Naive thymus-derived CD4-positive, alpha-beta T cell (primary cell): ENCODE measurements at regions not wholly inside any gene's neighbourhood (a gene's known extent, or its start where the extent isn't known, plus 50 kb on each side); places are given as distances from the start of the nearest gene placed in this dataset.

ENCODE experiments used
- ATAC-seq: fragments of 150-1000 bp; cut with Tn5 transposase; 2 replicates; pipeline ENCODE4 v1.10.0; 2021; ENCODE audit warnings: mild to moderate bottlenecking, moderate library complexity
- CTCF ChIA-PET: fragments of 350-600 bp; sonication (Branson Sonifier 250); formaldehyde crosslinking; loops from one replicate; lab custom pipeline; 2021; ENCODE audit warnings: antibody characterized with exemption; lab: Charles Lee
- POLR2A ChIA-PET: fragments of 350-600 bp; sonication (Branson Sonifier 250); formaldehyde crosslinking; loops from one replicate; lab custom pipeline; 2021; ENCODE audit warnings: antibody characterized with exemption, inconsistent platforms; lab: Charles Lee
- DNase-seq, 9 donors: peaks; one replicate each; pipeline versions ENCODE4 v3.0.0 to v3.0.0-alpha.2; 2020 to 2022; ENCODE audit warnings: mixed read lengths in 1 of 9
- H3K27ac ChIP-seq: one replicate; pipeline ENCODE4 v1.7.0; 2013; ENCODE audit warnings: mild to moderate bottlenecking, low read depth, low read length, moderate library complexity
- H3K27me3 ChIP-seq, 2 donors: one replicate each; pipeline ENCODE4 v1.7.0; 2013; ENCODE audit warnings: low read length in 2 of 2, mild to moderate bottlenecking in 2 of 2, moderate library complexity in 2 of 2; ENCODE audit not compliant: control insufficient read depth in 2 of 2, insufficient read depth in 2 of 2
- H3K36me3 ChIP-seq, 3 experiments: 1 replicate in 2 of 3; 2 replicates in 1 of 3; pipeline ENCODE4 v1.7.0; 2013; ENCODE audit warnings: low read length in 3 of 3, mild to moderate bottlenecking in 3 of 3, moderate library complexity in 1 of 3; ENCODE audit not compliant: insufficient read depth in 3 of 3, control insufficient read depth in 2 of 3
- H3K4me1 ChIP-seq, 2 donors: one replicate each; pipeline ENCODE4 v1.7.0; 2013; ENCODE audit warnings: low read length in 2 of 2, mild to moderate bottlenecking in 2 of 2, moderate library complexity in 1 of 2; ENCODE audit not compliant: control insufficient read depth in 2 of 2, insufficient read depth in 2 of 2
- H3K4me3 ChIP-seq: 2 replicates; pipeline ENCODE4 v1.7.0; 2013; ENCODE audit warnings: mild to moderate bottlenecking, low read length
- H3K9me3 ChIP-seq, 3 experiments: 1 replicate in 2 of 3; 2 replicates in 1 of 3; pipeline ENCODE4 v1.7.0; 2013; ENCODE audit warnings: low read length in 3 of 3; ENCODE audit not compliant: control insufficient read depth in 2 of 3
- H3K27ac Mint-ChIP-seq, 9 donors: one replicate each; pipeline ENCODE4 v1.8.0; 2020 to 2022; ENCODE audit warnings: mixed read lengths in 9 of 9, mild to moderate bottlenecking in 8 of 9, moderate library complexity in 5 of 9, inconsistent platforms in 2 of 9
- H3K27me3 Mint-ChIP-seq, 5 donors: one replicate each; pipeline ENCODE4 v1.8.0; 2021 to 2022; ENCODE audit warnings: mixed read lengths in 5 of 5, mild to moderate bottlenecking in 1 of 5
- H3K36me3 Mint-ChIP-seq, 5 donors: one replicate each; pipeline ENCODE4 v1.8.0; 2020 to 2022; ENCODE audit warnings: mixed read lengths in 5 of 5, mild to moderate bottlenecking in 3 of 5, inconsistent platforms in 1 of 5
- H3K4me1 Mint-ChIP-seq, 7 donors: one replicate each; pipeline ENCODE4 v1.8.0; 2020 to 2022; ENCODE audit warnings: mixed read lengths in 7 of 7, mild to moderate bottlenecking in 3 of 7, inconsistent platforms in 1 of 7
- H3K4me3 Mint-ChIP-seq, 10 donors: one replicate each; pipeline ENCODE4 v1.8.0; 2020 to 2022; ENCODE audit warnings: mild to moderate bottlenecking in 10 of 10, mixed read lengths in 10 of 10, moderate library complexity in 6 of 10, inconsistent platforms in 2 of 10
- H3K9me3 Mint-ChIP-seq, 11 donors: one replicate each; pipeline ENCODE4 v1.8.0; 2020 to 2022; ENCODE audit warnings: mixed read lengths in 11 of 11, mild to moderate bottlenecking in 4 of 11, inconsistent platforms in 1 of 11, moderate library complexity in 1 of 11
- intact Hi-C, 2 donors: fragments of 100-400 bp; cut with micrococcal nuclease; formaldehyde crosslinking; loops; one replicate each; pipeline ENCODE4 v1.15.1; 2023

DNA sequence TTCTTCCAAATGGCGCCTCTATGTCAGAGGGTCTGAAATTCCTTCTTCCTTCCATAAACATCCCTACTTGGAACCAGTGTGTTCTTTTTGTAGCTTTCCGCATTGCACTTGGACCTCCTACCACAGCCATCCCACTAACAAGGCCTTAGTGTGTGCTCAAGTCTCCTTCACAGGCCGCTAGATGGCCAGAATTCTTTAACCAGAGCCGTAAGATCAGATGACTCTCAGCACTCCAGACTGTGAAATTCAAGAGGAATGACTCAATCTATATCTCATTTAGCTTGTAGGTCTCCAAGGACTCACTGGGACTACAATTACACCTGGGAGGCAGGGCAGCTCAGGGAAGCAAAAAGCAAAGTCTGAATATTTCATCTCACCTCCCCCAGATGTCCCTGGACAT is 298.9 kb downstream of the EIPR1 start:
- no peaks in the 10 kb centered on the region for H3K4me1 Mint-ChIP-seq
- DNase-seq = no peak
- H3K9me3 Mint-ChIP-seq = peaks cover 0 to 13% (median 5%) of the 10 kb centered on the region in 11 donors
- Histone ChIP-seq H3K4me3 (no peak overlapping the region), H3K27me3 (no peaks in the 10 kb centered on the region), H3K9me3 (no peaks in the 10 kb centered on the region), H3K4me1 (no peaks in the 10 kb centered on the region), H3K27ac (no peak overlapping the region), H3K36me3 (no peaks in the 10 kb centered on the region)
- no peak for ATAC-seq
- no peak overlapping the region for H3K27ac Mint-ChIP-seq
- intact Hi-C loops = no loop called here
- CTCF ChIA-PET = no interaction called here
- H3K27me3 Mint-ChIP-seq = peaks cover 0 to 32% (median 27%) of the 10 kb centered on the region in 5 donors
- no peak overlapping the region for H3K4me3 Mint-ChIP-seq
- peaks cover 0 to 13% (median 5%) of the 10 kb centered on the region in 5 donors for H3K36me3 Mint-ChIP-seq
- POLR2A ChIA-PET = no interaction called here

DNA sequence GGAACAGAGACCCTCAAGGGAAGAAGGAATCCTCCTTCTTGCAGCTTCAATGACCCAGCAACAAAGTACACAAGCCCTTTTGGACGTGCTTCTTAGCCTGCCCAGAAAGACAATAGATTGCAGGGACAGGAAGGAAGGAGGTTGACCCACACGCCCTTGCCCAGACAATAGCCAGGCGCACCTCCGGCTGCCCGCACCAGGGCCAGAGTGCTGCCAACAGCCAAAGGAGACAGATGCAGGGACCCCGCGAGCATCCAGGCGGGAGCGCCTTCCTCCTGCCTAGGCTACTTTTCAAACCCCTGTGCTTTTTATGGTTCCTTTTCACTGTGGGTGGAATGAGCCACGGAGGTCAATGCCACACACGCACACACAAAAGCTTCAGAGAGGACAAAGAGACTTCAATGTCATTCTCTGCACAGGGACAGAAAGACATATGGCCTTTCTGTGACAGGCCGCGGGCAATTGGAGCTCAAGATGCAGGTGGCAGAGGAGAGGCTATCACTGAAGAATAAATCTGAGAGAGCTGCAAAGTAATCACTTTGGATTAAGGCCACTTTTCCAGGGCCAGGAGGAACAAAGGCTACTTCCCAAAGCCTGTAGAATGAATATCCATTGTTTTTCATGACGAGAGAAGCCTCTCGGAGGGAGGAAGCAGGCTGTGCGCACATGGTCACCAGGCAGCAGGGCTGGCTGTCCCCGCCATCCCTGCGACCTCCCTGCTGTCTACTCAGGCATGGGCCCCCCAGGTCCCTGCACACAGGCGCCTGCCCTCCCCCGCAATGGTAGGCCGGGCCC is 300.6 kb downstream of the EIPR1 start:
- H3K4me3 ChIP-seq = no peak overlapping the region
- Mint-ChIP-seq H3K27ac (no peak overlapping the region), H3K4me3 (no peak overlapping the region), H3K27me3 (peaks cover 3 to 15% (median 10%) of the 10 kb centered on the region in 5 donors), H3K4me1 (no peaks in the 10 kb centered on the region), H3K9me3 (peaks cover 0 to 3% (median 0%) of the 10 kb centered on the region in 11 donors), H3K36me3 (peaks cover 0 to 9% (median 0%) of the 10 kb centered on the region in 5 donors)
- ATAC-seq (no peak), DNase-seq (no peak)
- intact Hi-C loops = no loop called here
- ChIA-PET POLR2A (no interaction called here), CTCF (no interaction called here)
- no peaks in the 10 kb centered on the region for H3K4me1 ChIP-seq
- H3K27me3 ChIP-seq = no peaks in the 10 kb centered on the region
- H3K36me3 ChIP-seq = no peaks in the 10 kb centered on the region
- no peaks in the 10 kb centered on the region for H3K9me3 ChIP-seq
- H3K27ac ChIP-seq = no peak overlapping the region

- no peak overlapping the region for H3K4me3 Mint-ChIP-seq
- Histone ChIP-seq H3K27me3 (no peaks in the 10 kb centered on the region), H3K36me3 (no peaks in the 10 kb centered on the region), H3K27ac (no peak overlapping the region), H3K9me3 (no peaks in the 10 kb centered on the region), H3K4me3 (no peak overlapping the region), H3K4me1 (no peaks in the 10 kb centered on the region)
- ATAC-seq (no peak), DNase-seq (no peak)
- no peak overlapping the region for H3K27ac Mint-ChIP-seq
- H3K9me3 Mint-ChIP-seq = peaks cover 0 to 3% (median 0%) of the 10 kb centered on the region in 11 donors
- peaks cover 3 to 7% (median 5%) of the 10 kb centered on the region in 5 donors for H3K27me3 Mint-ChIP-seq
- no peaks in the 10 kb centered on the region for H3K4me1 Mint-ChIP-seq
- intact Hi-C loops = no loop called here
- POLR2A ChIA-PET = no interaction called here
- CTCF ChIA-PET = no interaction called here
- peaks cover 0 to 8% (median 0%) of the 10 kb centered on the region in 5 donors for H3K36me3 Mint-ChIP-seq
These were observed 301.7 kb downstream of the EIPR1 start for GRCh38 chr2:3075991-3076340.

DNA sequence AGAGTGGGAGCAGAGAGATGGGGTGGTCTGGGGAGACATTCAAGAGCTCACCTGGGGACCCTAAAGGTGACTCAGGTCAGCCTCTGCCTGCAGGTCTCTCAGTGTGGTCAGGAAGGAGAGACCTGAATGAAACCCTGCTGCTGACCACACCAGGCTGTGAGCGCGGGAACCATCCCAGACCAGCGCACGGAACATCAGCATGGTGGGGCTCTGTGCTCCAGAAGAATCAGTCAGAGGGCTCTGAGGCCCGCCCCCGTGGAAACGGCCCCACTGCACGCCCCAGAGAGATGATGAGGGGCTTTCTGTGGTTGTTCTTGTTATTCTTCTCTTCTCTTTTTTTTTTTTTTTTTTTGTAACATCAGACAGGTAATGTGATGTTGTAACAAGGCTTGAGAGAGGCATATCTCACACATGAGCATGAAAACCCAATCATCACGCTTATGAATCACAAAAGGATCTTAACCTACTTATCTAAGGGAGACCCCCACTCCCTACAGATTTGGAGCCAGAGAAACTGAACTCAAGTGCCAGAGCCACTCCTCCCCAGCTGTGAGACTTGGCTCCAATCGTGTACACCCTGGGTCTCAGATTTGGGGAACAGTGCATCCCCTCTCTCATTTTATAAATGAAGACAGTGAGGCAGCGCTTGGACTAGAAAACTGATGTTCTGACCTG is 302.2 kb downstream of the EIPR1 start:
- Histone ChIP-seq H3K4me1 (no peaks in the 10 kb centered on the region), H3K36me3 (no peaks in the 10 kb centered on the region), H3K4me3 (no peak overlapping the region), H3K27ac (no peak overlapping the region), H3K9me3 (no peaks in the 10 kb centered on the region), H3K27me3 (no peaks in the 10 kb centered on the region)
- peaks cover 0 to 5% (median 3%) of the 10 kb centered on the region in 5 donors for H3K27me3 Mint-ChIP-seq
- DNase-seq (no peak), ATAC-seq (no peak)
- H3K4me1 Mint-ChIP-seq = no peaks in the 10 kb centered on the region
- H3K9me3 Mint-ChIP-seq = peaks cover 0 to 3% (median 0%) of the 10 kb centered on the region in 11 donors
- intact Hi-C loops = no loop called here
- no peak overlapping the region for H3K4me3 Mint-ChIP-seq
- ChIA-PET CTCF (no interaction called here), POLR2A (no interaction called here)
- no peak overlapping the region for H3K27ac Mint-ChIP-seq
- peaks cover 0 to 4% (median 0%) of the 10 kb centered on the region in 5 donors for H3K36me3 Mint-ChIP-seq

DNA sequence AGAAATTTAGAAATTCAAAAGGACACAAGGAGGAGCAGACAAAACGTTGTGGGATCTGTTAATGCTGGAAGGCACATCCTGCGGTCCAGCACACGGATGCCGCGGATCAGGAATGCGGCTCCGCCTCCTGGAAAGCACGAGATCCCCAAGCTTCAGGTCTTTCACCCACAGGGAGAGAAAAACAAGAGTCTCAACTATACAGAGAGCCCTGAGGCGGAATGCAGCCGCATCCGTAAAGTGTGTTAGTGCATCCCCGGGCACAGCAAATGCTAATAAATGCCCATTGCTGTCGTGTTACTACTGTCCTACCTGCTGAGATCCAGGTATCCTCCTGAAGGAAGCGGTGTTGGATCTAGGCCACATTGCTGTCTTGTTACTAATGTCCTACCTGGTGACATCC is 303.9 kb downstream of the EIPR1 start:
- Mint-ChIP-seq H3K36me3 (no peaks in the 10 kb centered on the region), H3K27ac (no peak overlapping the region), H3K9me3 (peaks cover 0 to 2% (median 0%) of the 10 kb centered on the region in 11 donors), H3K27me3 (peaks cover 0 to 3% (median 0%) of the 10 kb centered on the region in 5 donors), H3K4me3 (no peak overlapping the region), H3K4me1 (peaks cover 0 to 1% (median 0%) of the 10 kb centered on the region in 7 donors)
- POLR2A ChIA-PET = no interaction called here
- intact Hi-C loops = no loop called here
- H3K4me1 ChIP-seq = no peaks in the 10 kb centered on the region
- no peaks in the 10 kb centered on the region for H3K9me3 ChIP-seq
- CTCF ChIA-PET = no interaction called here
- no peak overlapping the region for H3K27ac ChIP-seq
- DNase-seq (no peak), ATAC-seq (no peak)
- no peaks in the 10 kb centered on the region for H3K36me3 ChIP-seq
- H3K27me3 ChIP-seq = no peaks in the 10 kb centered on the region
- H3K4me3 ChIP-seq = no peak overlapping the region

DNA sequence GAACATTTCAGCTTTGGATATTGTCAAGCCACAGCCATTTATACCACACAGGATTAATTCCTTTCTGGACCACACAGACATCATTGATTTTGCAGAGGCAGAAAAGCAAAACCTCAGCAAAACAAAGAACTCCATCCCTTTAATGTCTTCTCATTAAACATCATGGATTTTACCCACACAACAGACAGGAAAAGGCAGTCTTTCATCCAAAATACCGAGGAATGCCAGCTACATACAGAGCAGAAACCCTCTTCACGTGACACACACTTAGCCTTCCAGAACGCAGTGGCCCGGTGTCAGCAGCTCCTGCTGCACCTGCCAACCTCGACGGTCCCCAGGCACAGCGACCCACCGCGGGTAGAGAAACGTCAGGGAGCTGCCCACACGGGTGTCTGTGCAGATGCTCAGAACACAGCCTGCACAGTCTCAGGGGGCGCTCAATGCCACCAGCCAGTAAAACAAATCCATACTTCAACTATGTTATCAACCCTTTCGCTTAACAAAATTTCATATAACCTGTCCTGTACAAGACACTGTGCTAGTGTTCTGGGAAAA is 304.5 kb downstream of the EIPR1 start:
- Mint-ChIP-seq H3K36me3 (no peaks in the 10 kb centered on the region), H3K4me1 (peaks cover 0 to 1% (median 0%) of the 10 kb centered on the region in 7 donors)

More for the DNA sequence above, 304.5 kb downstream of the EIPR1 start:
- Mint-ChIP-seq H3K27ac (no peak overlapping the region), H3K27me3 (peaks cover 0 to 4% (median 0%) of the 10 kb centered on the region in 5 donors), H3K4me3 (no peak overlapping the region), H3K9me3 (no peaks in the 10 kb centered on the region)
- no peaks in the 10 kb centered on the region for H3K27me3 ChIP-seq
- H3K4me3 ChIP-seq = no peak overlapping the region
- ChIA-PET POLR2A (no interaction called here), CTCF (no interaction called here)
- H3K9me3 ChIP-seq = no peaks in the 10 kb centered on the region
- no peaks in the 10 kb centered on the region for H3K36me3 ChIP-seq
- no peaks in the 10 kb centered on the region for H3K4me1 ChIP-seq
- H3K27ac ChIP-seq = no peak overlapping the region
- ATAC-seq (peak; percentile 4), DNase-seq (no peak)
- intact Hi-C loops = no loop called here
